GM03348 (cell line): ENCODE measurements at regions not wholly inside any gene's neighbourhood (a gene's known extent, or its start where the extent isn't known, plus 50 kb on each side); places are given as distances from the start of the nearest gene placed in this dataset.
A peak's percentile ranks its signal among the peaks of the same experiment; 100 is the strongest.
"Not testable (repeated sequence)": the region's sequence is repeated elsewhere in the genome, so short reads cannot be mapped to it uniquely, and the experiment has no call there.

Experiments used
- DNase-seq: peaks from one replicate; pipeline ENCODE4 v3.0.0; 2012; ENCODE audit warnings: low spot score

DNA sequence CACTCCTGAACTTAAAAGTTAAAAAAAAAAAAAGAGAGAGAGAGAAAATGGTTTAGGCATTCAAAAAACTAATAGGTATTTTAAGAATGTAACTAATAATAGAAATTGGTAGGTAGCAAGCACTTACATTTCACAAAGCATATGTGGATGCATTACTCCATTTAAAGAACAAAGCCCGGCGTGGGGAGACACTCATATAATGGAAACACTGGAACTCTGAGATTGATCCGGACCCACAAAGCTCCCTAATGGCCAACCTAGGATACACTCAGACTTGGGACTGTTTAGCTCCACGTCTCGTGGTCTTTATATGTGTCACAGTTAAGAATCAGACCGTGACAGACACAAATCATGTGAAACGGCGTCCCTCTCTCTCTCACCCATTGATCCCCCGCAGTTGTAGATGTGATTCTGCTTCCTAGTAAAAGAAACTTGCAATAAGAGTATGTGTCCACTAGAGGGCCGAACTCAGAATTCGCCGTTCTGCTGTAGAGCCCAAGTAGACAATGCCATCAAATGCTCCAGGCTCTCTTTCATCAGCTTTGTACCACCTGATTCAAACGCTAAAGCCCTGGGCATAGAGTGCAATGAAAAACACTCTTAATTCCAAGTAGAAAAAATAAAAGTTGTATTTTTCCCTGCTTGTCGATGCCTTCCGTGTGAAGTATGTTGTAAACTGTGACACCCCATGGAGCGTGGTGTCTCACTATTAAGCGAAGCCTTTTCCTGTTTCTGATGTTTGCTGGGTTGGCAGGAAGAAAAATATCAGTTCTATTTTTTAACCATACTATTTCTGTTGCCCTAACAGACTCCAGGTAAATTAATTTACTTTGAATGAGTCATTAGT, 429.0 kb upstream of the MTPN start:
- DNase-seq = peak; percentile 60

DNA sequence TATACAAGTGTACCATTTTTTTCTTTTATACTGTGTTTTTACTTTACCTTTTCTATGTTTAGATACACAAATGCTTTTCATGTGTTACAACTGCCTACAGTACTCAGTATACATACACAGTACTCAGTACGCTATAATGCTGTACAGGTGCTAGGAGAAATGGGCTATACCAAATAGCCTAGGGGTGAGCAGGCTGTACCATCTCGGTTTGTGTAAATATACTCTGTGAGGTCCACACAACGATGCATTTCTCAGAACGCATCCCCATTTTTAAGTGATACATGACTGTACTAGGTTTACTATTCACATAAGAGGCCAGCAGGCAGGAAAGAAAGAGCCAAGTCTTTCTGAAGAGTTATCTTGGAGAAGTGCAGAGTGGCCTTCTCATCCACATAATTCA, 426.4 kb upstream of the MTPN start:
- DNase-seq = no peak

DNA sequence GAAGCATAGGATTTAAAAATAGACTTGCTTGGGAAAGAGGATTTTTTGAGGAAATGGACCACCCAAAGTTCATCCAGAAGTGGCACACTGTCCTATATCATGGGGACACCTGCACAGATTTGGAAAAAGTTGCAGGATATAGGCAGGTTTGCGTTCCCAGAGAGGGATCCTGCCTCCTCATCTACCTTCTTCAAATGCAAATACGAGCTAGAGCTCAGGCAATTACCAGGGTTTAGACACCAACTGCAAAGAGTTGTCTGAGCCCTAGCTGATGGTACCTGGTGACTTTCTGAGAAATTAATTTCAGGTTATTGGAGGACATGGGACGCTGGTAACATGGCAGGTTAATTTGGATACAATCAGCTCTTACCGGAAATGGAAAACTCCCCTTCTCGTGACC, 423.7 kb upstream of the MTPN start:
- DNase-seq = no peak

DNA sequence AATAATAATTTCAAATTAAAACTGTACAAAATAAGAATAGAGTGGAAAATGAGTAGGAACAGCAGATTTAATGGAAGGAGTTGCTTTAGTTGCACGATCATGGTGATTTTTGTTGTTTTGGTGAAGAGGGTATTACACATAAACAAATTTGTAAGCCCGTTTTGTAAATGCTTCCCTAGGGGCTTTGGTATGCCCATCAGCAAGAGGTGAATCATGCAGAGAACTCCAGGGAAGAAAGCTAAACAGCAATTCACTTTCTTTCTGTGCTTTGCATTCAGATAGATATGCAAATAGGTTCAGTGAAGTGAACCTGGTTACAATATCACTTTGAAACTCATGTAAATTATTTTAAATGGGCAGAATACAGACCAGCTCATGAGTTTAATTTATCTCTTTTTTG, 422.2 kb upstream of the MTPN start:
- no peak for DNase-seq

DNA sequence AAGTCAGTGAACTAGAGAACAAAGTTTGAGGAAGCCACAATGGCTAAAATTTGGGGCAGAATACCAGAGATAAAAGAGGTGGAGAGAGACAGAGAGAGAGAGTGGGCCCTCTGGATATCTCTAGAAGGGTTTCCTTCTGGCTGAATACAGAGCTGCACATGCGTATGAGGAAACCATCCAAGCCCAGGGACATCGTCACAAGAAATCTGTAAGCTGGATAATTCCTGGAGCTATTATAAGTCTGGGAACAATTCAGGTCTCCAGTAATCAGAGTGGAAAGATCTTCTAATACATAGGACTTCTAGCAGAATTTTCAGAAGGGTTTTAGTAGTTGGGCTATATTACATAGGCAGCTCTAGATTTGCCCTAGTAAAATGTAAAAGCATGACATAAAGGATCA, 415.7 kb upstream of the MTPN start:
- DNase-seq = no peak

DNA sequence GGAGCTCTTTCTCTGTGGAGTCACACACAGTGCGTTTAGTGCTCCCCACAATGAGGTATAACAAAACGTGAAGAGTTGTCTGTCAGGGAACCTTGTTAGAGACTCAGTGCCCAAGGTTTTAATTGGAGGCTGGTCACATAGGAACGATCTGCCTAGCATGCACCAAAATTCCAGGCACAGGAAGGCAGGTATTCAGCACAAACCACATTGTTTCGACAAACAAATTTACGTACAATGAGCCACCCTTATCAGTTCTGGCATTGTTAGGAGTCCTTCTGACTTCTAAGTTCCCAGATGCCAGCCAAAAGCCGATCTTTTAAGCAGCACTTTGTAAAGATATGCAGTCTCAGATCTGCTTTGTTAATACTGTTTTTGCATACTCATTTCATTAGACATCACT, 414.2 kb upstream of the MTPN start:
- no peak for DNase-seq

DNA sequence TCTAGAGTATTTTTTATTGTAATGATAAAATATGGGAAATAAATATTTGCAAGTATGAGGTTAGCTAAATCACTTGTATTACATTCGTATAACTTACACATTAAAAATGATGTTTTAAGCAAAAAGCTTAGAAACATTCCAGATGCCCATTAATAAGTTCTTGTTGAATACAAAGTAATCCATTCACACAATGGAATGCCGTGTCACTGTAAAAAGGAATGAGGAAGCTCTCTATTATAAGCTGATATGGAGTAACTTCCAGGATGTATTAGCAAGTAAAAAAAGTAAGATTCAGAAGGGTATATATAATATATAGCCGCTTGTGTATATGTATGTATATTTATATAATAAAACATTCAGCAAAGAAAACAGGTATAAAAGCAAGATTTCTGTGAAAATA, 412.8 kb upstream of the MTPN start:
- DNase-seq = no peak

DNA sequence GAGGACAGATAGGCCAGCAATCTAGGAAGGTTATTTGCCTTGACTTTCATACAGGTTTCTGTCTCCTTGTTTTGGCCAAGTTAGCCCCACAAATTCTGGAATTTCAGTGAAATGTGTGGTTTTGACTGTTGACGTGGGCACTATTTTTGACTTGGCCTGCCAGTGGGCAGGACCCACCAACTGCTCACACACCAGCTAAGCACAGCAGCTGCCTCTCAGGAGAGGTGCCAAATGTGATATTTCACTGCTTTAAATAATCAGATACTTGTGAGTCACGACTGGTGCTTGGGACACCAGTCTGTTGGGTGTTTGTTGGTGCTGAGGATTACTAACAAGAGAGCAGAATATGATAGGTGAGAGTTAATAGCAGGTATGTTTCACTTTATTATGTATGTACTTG, 409.7 kb upstream of the MTPN start:
- no peak for DNase-seq

DNA sequence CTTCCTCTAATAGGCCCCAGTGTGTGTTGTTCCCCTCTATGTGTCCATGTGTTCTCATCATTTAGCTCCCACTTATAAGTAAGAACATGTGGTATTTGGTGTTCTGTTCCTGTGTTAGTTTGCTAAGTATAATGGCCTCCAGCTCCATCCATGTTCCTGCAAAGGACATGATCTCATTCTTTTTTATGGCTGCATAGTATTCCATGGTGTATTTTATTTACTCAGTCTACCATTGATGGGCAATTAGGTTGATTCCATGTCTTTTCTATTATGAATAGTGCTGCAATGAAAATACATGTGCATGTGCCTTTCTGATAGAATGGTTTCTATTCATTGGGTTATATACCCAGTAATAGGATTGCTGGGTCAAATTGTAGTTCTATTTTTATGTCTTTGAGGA, 394.2 kb upstream of the MTPN start:
- not testable (repeated sequence) for DNase-seq

DNA sequence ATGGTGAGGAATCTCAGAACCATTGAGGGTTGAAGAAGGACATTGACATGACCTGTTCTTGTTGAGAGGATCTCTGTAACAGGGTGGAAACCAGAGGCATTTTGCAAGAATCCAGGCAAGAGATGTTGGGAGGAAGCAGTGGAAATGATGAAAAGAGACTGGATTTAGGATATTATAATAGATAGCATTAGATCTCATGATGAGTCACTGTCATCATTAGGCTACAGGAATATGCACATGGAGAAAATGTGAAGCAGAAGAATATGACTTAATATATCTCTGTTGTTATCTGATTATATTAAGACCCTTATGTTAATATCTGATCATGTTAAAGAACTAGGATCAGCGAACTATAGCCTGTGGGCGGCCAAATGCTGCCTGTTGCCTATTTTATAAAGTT, 393.0 kb upstream of the MTPN start:
- no peak for DNase-seq

DNA sequence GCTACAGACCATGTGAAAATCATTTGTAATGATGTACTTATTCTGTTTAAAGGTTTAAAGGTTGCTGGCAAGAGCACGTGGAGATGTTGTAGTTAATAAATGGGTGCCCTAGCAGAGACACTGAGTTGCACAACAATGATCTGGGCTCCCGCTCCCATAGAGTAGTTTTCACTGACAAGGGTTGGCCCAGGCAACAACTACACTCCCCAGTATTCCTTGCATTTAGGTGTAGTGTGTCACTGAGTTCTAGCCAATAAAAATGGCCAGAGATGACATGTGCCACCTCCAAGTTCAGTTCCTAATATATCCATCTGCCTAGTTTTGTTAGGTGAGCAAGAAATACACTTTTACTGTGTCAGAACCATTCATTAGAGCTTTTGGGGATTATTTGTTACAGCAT, 392.1 kb upstream of the MTPN start:
- no peak for DNase-seq

DNA sequence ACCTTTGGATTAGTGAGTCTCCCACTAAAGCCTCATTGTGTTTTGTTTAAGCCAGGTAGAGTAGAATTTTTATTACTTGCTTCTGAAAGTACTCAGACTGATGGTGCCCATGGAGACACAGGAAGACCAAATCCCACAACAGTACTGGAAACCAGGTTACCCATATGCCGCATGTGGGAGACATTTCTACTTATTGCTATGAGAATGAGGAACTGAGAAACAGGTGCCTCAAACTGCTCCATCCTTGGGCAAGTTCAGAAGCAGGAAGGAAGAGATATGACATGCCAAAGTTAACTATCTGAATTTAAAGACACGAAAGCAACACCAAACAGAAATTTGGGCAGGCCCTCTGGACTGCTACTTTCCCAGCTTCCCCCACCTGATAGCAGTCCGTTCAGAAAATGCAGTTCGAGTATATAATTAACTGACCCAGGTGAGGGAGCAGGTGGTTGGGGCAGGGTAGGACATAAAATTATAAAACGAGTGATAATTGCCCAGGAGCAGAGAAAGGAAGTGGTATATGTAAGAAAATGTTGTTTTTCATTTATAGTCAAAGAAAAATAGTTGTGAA, 382.3 kb upstream of the MTPN start:
- no peak for DNase-seq

DNA sequence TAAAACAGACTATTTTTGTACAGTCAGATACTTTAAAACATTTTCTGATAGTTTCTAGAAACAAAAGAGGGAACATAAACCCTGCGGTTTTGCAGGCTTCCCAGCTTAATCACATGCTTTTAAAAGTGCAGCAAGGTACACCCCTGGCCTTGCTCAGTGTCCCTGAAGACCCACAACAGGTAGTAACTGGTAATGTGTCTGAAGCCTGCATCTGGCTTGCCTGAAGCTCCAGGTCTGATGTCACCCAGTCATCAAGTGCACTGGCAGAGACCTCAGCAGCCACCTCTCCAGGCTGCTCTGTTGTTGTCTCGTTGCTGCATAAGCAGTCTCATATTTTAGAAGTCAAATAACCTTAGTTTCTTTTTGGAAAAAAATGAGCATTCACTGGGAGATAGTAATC, 376.1 kb upstream of the MTPN start:
- no peak for DNase-seq

DNA sequence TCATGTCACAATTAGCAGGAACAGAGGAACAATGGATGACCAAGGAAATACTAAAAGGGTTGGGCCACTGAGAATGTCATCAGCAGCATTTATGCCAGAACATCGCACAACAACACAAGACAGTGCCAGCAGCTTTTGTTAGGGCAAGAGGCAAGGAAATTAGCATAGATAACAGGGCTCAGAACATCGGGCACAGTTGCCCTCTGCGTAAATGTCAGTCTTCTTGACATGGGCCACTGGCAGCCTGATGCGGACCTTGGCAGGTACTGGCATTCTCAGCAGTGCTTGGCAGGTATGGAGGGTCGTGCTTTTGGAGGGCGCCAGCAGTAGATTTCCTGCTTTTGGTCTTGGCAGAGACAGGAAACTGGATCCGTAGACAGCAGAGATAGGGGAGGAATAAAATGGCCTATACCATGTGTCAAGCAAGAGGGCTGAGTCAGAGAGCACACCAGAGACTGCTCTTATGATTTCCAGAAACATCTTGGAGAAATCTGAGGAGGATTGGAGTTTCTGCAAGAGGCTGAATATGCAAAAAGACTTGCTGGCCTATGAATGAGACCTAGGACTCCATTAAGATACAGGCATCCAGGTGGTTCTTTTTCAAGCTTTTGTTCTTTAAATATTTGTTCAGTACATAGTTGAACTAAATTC, 371.5 kb upstream of the MTPN start:
- DNase-seq = no peak

DNA sequence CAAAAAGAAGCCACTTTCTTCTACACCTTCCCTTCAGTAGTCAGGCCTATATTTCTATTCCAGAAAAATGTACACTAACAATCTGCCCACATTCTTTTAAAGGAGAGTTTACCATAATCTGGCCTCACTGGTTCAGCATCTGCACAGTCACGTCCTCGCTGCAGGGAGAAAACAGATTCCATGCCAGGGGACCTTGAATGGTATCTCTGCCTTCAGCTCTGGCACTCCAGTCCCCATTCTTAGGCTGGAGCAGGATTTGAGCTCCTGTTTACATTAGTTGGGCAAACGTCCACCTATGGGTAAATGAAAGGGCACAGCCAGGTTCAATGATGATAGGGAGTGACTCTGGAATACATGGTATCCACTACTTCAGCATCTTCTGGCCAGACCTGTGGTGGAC, 371.0 kb upstream of the MTPN start:
- DNase-seq = no peak

DNA sequence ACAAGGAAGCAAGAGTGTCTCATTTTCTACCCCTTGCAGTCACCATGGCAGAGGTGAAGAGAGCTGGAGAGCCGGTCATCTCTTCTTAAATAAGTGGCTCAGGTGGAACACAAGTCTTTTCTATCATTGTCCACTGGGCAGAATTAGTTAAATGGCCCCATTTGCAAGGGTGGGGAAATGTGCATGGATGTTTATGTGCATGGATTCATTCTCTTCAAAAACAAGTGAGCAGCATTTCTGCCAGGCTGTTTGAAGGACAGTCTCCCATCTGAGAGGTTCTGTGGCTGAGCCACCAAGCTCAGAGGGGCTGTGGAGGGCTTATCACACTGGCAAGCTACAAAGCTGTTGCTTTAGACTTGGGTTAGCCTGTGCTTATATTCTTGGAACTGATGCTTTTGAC, 370.3 kb upstream of the MTPN start:
- no peak for DNase-seq

DNA sequence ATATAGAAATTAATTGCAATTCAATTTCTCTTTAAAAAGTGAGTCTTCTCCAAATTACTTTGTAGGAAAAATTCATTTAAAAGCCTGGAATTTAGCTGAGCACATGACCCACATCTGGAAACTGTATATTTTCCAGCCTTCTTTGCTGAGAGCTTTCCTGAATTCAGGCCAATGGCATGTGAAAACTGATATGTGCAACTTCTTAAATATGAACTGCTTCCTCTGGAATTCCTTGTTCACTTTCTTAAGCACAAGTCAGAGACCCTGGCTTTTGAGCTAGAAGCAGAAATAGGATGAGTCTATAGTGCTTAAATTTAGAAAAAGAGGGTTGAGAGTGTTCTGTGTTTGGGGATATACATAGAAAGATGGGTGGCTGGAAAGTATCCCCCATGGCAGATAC, 365.1 kb upstream of the MTPN start:
- DNase-seq = no peak

DNA sequence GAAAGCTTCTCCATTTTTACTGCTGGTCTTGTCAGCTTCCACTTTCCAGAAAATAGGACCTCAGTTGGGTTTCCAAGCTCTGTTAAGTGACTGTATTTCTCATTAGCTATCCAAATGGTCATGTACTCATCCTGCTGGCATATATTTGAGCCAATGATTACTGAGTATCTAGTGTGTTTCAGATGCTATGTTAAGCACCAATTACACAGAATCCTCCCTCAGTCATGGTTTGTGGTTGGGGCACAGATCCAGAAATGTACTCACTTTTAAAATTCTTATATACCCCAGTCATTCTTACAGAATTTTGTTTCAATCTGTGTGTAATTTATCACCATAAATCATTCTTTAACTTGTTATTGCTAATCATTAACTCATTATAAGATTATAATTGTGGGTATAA, 362.3 kb upstream of the MTPN start:
- DNase-seq = no peak

DNA sequence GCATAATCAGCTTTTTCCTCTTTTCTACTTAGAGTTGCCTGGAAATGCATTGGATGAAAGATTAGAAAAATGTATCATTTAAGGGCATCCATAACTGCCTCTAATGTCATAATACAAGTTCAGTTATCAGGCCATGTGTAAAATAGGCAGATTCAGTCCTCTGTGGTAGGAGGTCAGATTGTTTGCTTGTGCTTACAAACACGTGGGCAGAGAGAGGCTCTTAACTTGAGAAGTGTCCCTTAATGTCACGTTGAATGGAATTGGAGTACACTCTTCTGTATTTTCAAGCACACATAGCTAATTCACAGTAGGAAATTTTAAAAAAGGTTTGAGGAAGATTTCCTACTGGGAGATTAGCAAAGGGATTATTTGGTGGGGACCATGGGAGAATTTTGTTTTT, 359.8 kb upstream of the MTPN start:
- no peak for DNase-seq

DNA sequence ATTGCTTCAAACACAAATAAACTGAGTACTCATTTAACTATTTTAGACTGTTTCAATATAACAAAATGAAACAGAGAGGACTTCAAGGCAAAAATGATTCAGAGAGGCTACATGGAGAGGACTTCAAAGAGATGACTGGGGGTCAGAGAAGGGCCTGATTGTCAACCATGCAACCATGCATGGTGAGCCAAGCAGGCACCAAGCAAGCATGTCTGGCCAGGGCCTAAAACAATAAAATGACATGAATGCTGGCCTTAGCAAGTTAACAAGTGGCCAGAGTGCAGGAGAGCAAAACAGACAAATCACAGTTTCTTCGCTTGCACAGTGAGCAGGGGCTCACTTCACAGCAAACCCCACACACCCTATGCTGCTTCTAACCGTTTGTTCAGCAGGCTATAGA, 356.5 kb upstream of the MTPN start:
- no peak for DNase-seq

DNA sequence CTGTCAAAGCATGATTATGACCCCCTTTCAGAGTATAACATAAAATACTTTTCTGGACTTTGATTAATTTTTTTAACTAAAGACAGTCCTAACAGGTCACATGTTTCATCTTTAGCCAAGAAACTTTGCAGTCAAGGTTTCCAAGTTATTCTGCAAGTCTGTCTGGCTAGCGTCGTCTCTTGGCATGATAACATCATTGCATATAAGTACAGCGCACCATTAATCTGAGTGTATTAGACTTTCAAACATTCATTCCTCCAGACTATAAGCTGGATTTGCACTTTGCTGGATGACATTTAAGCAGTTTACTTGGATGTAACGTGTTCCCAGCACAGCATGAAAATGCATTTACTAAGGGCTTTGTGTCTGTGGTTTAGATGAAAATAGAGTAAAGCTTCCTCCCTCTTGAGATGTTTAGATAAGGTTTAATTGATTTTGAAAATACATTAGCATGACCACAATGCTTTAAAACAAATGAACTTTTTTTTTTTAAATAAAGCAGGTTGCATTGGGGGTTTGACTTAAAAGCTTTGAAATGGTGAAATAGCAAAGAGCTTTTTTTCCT, 349.0 kb upstream of the MTPN start:
- no peak for DNase-seq

DNA sequence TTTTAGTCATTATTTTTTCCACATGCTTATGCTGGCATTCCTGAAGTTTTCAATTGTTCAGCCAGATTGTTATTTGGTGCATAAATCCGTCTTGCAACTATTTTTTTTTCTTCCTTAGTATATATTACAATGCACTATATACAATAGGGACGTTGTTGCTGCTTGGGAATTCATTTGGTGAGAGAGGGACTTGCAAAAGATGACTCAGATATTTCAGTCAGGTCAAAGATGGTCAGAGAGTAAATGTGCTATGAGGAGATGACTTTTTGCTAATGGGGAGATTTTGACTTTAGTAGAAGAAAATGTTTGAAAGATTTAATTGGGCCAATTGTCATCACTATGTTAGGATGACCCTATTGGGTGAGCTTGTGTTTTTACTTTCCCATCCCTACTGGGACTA, 348.4 kb upstream of the MTPN start:
- no peak for DNase-seq

DNA sequence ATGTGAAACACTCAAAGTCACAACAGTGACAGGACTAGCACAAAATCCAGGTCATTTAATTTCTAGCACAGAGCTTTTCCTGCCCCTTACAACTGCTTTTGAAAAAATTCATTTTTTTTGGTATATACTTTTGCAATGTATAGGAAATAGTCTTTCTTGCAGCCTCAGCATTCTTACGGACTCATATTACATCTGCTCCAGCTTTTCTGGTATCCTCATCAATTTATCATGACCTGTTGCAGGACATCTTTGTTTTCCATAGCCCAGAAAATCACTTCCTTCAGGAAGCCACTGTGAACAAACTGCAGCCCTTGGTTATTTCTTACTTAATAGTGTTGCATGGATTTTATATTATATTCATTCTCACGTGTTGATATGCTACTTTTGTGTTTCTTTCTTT, 347.9 kb upstream of the MTPN start:
- DNase-seq = no peak
